MM.1S (cell line): ENCODE measurements at regions not wholly inside any gene's neighbourhood (a gene's known extent, or its start where the extent isn't known, plus 50 kb on each side); places are given as distances from the start of the nearest gene placed in this dataset.

Experiments used
- DNase-seq: peaks from one replicate; pipeline ENCODE4 v3.0.0-alpha.2; 2015
- H2AFZ ChIP-seq: fragments of 300-600 bp; sonication (generic); 2 replicates; pipeline ENCODE4 v1.6.0; 2016; ENCODE audit warnings: antibody characterized with exemption, low read length
- H3F3A ChIP-seq: fragments of 300-600 bp; sonication (generic); 2 replicates; pipeline ENCODE4 v1.6.1; 2016; ENCODE audit warnings: mild to moderate bottlenecking, antibody characterized with exemption, low read length, moderate library complexity, mixed read lengths; ENCODE audit not compliant: insufficient read depth
- H3K27ac ChIP-seq: fragments of 300-600 bp; sonication (generic); 2 replicates; pipeline ENCODE4 v1.5.1; 2016; ENCODE audit warnings: mild to moderate bottlenecking, low read length
- H3K27me3 ChIP-seq: fragments of 300-600 bp; sonication (generic); replicated peaks from 2 replicates; pipeline ENCODE4 v1.6.0; 2016; ENCODE audit warnings: low read length; ENCODE audit not compliant: insufficient read depth
- H3K36me3 ChIP-seq: fragments of 300-600 bp; sonication (generic); replicated peaks from 2 replicates; pipeline ENCODE4 v1.6.1; 2016; ENCODE audit warnings: mild to moderate bottlenecking, low read length, mixed read lengths; ENCODE audit not compliant: insufficient read depth
- H3K4me1 ChIP-seq: fragments of 300-600 bp; sonication (generic); 2 replicates; pipeline ENCODE4 v1.6.1; 2016; ENCODE audit warnings: low read length, mixed read lengths
- H3K4me2 ChIP-seq: fragments of 300-600 bp; sonication (generic); 2 replicates; pipeline ENCODE4 v1.6.0; 2016; ENCODE audit warnings: low read depth, low read length
- H3K4me3 ChIP-seq: fragments of 300-600 bp; sonication (generic); 2 replicates; pipeline ENCODE4 v1.5.1; 2016; ENCODE audit warnings: low read length, mixed read lengths
- H3K79me2 ChIP-seq: fragments of 300-600 bp; sonication (generic); 2 replicates; pipeline ENCODE4 v1.6.1; 2016; ENCODE audit warnings: mixed run types, low read length, mixed read lengths
- H3K9ac ChIP-seq: fragments of 300-600 bp; sonication (generic); 2 replicates; pipeline ENCODE4 v1.6.1; 2016; ENCODE audit warnings: low read length, mixed read lengths
- H3K9me2 ChIP-seq: fragments of 300-600 bp; sonication (generic); replicated peaks from 2 replicates; pipeline ENCODE4 v1.6.1; 2016; ENCODE audit warnings: mild to moderate bottlenecking, low read length, mixed read lengths; ENCODE audit not compliant: insufficient read depth
- H3K9me3 ChIP-seq: fragments of 300-600 bp; sonication (generic); replicated peaks from 2 replicates; pipeline ENCODE4 v1.6.1; 2016; ENCODE audit warnings: mild to moderate bottlenecking, low read length, mixed read lengths; ENCODE audit not compliant: insufficient read depth
- H4K20me1 ChIP-seq: fragments of 300-600 bp; sonication (generic); 2 replicates; pipeline ENCODE4 v1.6.1; 2016; ENCODE audit warnings: mild to moderate bottlenecking, low read length, moderate library complexity, mixed read lengths; ENCODE audit not compliant: insufficient read depth
- CTCF ChIP-seq: fragments of 300-600 bp; sonication (generic); IDR thresholded peaks from 2 replicates; pipeline ENCODE4 v1.5.1; 2016; ENCODE audit warnings: antibody characterized with exemption, low read length, mixed read lengths
- EZH2 ChIP-seq: fragments of 300-600 bp; sonication (generic); optimal IDR thresholded peaks from 2 replicates; pipeline ENCODE3; 2017; ENCODE audit warnings: low read depth, mild to moderate bottlenecking, antibody characterized with exemption, low read length, mixed read lengths
- EZH2phosphoT487 ChIP-seq: fragments of 300-600 bp; sonication (generic); IDR thresholded peaks from 2 replicates; pipeline ENCODE4 v1.6.1; 2018; ENCODE audit warnings: antibody characterized with exemption, low read length

DNA sequence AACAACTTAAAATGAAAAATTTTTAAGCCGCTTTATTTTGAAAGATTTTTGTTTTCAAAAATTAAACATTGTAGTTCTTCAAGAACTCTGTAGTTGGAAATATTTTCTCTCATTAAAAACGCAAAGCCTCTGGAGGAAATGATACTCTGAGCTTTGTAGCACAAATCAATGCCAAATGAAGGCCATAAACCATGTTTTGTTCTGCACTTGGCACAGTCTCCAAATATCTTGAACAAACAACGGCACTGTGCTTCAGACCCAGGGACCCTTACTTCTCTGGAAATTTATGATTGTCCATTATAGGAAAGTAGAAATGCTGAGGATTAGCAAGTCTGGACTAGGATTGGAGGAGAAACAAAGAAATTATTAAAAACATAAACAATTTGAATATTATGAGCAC is 160.8 kb upstream of the BMP4 start:
- no peaks in the 10 kb centered on the region for H4K20me1 ChIP-seq
- DNase-seq, result no peak
- no peaks in the 10 kb centered on the region for H3K9me3 ChIP-seq
- no peak overlapping the region for H3K4me3 ChIP-seq
- no peak overlapping the region for H3K27ac ChIP-seq
- H3K79me2 ChIP-seq, result no peaks in the 10 kb centered on the region
- no peak overlapping the region for H3K4me2 ChIP-seq
- H3K27me3 ChIP-seq, result no peaks in the 10 kb centered on the region
- no peak overlapping the region for H2AFZ ChIP-seq
- H3K9ac ChIP-seq, result no peak overlapping the region
- H3K4me1 ChIP-seq, result no peaks in the 10 kb centered on the region
- no peaks in the 10 kb centered on the region for H3F3A ChIP-seq
- TF ChIP-seq CTCF (no peak), EZH2 (no peak), EZH2phosphoT487 (no peak)
- H3K36me3 ChIP-seq, result no peaks in the 10 kb centered on the region
- H3K9me2 ChIP-seq, result no peaks in the 10 kb centered on the region

DNA sequence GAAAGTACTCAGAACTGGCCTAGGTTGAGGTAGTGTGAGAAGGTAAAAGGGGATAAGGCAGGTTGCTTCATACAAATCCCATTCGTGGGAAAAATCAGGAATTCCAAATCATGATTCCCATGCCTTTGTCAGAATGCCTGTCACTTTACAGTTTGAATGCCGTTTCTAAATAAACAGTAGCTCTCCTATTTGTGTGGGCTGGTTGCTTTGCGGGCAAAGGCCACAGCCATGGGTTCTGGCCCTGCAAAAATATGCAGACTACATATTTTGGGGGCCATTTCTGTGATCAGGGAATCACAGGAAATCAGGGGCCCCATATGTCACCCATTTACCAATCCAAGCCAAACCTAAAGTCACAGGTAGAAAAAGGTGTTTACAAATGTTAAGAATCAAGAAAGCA is 161.3 kb upstream of the BMP4 start:
- Histone ChIP-seq H2AFZ (no peak overlapping the region), H3K9ac (no peak overlapping the region), H3K4me1 (no peaks in the 10 kb centered on the region), H3K36me3 (no peaks in the 10 kb centered on the region), H4K20me1 (no peaks in the 10 kb centered on the region), H3K9me2 (no peaks in the 10 kb centered on the region), H3K79me2 (no peaks in the 10 kb centered on the region), H3K27me3 (no peaks in the 10 kb centered on the region), H3K27ac (no peak overlapping the region), H3K4me2 (no peak overlapping the region), H3F3A (no peaks in the 10 kb centered on the region), H3K9me3 (no peaks in the 10 kb centered on the region), H3K4me3 (no peak overlapping the region)
- no peak for DNase-seq
- TF ChIP-seq EZH2phosphoT487, result no peak
- no peak for TF ChIP-seq EZH2
- no peak for TF ChIP-seq CTCF

GRCh38 chr14:54120260-54120659 is 163.6 kb upstream of the BMP4 start:
- Histone ChIP-seq H3K9me2 (no peaks in the 10 kb centered on the region), H2AFZ (no peak overlapping the region), H3K27me3 (no peaks in the 10 kb centered on the region), H3K9ac (no peak overlapping the region), H3K36me3 (no peaks in the 10 kb centered on the region), H3K4me2 (no peak overlapping the region), H3K4me1 (no peaks in the 10 kb centered on the region), H3K79me2 (no peaks in the 10 kb centered on the region), H3K4me3 (no peak overlapping the region), H4K20me1 (no peaks in the 10 kb centered on the region), H3K27ac (no peak overlapping the region), H3K9me3 (no peaks in the 10 kb centered on the region), H3F3A (no peaks in the 10 kb centered on the region)
- TF ChIP-seq EZH2phosphoT487, result no peak
- TF ChIP-seq CTCF, result no peak
- no peak for TF ChIP-seq EZH2
- DNase-seq, result no peak
